ENCODE measurements at regions not wholly inside any gene's neighbourhood (a gene's known extent, or its start where the extent isn't known, plus 50 kb on each side); places are given as distances from the start of the nearest gene placed in this dataset.
"Not testable (repeated sequence)": the region's sequence is repeated elsewhere in the genome, so short reads cannot be mapped to it uniquely, and the experiment has no call there.

GRCh38 chr10:29731760-29732159 lies 97.0 kb upstream of the SVIL start:
- intact Hi-C loops (cut with DNase I), result loop anchor here (10.0 kb wide), 2 partner anchors 87 to 133 kb away; no protein-coding TSS in a partner anchor
- Histone ChIP-seq H3K9me3 (replicated peaks in 1 of 3) (no peaks in the 10 kb centered on the region), H3K36me3 (replicated peaks in 1 of 2) (no peaks in the 10 kb centered on the region), H3K27me3 (no peaks in the 10 kb centered on the region), H3K4me1 (replicated peaks in 1 of 2) (peaks cover 0 to 17% of the 10 kb centered on the region in 2 donors), H3K27ac (no peak overlapping the region), H3K4me3 (no peak overlapping the region)
- no peak for DNase-seq
- TF ChIP-seq POLR2A (IDR thresholded peaks at IDR 0.05) (no peak), CTCF (IDR thresholded peaks at IDR 0.05) (no peak)
- WGBS, 4 donors, result 83 to 94% (median 89%) methylated on average over 12 of the region's 12 CpGs

- Histone ChIP-seq H3K27me3 (no peaks in the 10 kb centered on the region), H3K9me3 (replicated peaks in 1 of 3) (no peaks in the 10 kb centered on the region), H3K4me1 (replicated peaks in 1 of 2) (peaks cover 0 to 21% of the 10 kb centered on the region in 2 donors), H3K4me3 (no peak overlapping the region), H3K36me3 (replicated peaks in 1 of 2) (no peaks in the 10 kb centered on the region), H3K27ac (no peak overlapping the region)
- 84 to 93% (median 91%) methylated on average over 6 of the region's 6 CpGs for WGBS, 4 donors
- no peak for DNase-seq
- intact Hi-C loops (cut with DNase I), result loop anchor here (10.0 kb wide), 2 partner anchors 86 to 134 kb away; no protein-coding TSS in a partner anchor
- no peak for TF ChIP-seq POLR2A (IDR thresholded peaks at IDR 0.05)
- no peak for TF ChIP-seq CTCF (IDR thresholded peaks at IDR 0.05)
Measured at GRCh38 chr10:29730969-29731368, 96.2 kb upstream of the SVIL start.

DNA sequence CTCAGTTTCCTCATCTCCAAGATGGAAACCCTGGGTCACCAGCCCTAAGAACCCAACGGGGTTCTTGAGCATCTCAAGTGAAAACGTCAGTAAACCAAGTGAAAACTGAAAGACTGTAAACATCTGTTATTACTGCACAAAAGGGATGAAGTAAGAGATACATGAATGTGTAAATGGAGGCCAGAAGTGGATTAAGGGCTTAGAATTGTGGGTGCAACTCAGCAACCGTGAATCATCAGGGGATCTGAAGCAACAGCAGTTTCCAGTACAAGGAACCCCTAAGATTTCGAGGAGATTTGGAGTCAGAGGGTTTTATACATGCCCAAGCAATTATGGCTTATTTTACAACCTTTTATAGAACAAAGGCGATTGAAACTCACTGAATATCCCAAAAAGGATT lies 95.7 kb upstream of the SVIL start:
- intact Hi-C loops (cut with DNase I), result loop anchor here (10.0 kb wide), 2 partner anchors 86 to 134 kb away; no protein-coding TSS in a partner anchor
- no peak overlapping the region for H3K4me3 ChIP-seq
- no peaks in the 10 kb centered on the region for H3K36me3 ChIP-seq (replicated peaks in 1 of 2)
- no peaks in the 10 kb centered on the region for H3K9me3 ChIP-seq (replicated peaks in 1 of 3)
- no peak for DNase-seq
- TF ChIP-seq CTCF (IDR thresholded peaks at IDR 0.05), result no peak
- no peak for TF ChIP-seq POLR2A (IDR thresholded peaks at IDR 0.05)
- H3K27me3 ChIP-seq, result no peaks in the 10 kb centered on the region
- no peak overlapping the region for H3K27ac ChIP-seq
- 74 to 86% (median 78%) methylated on average over 5 of the region's 5 CpGs for WGBS, 4 donors
- peaks cover 4 to 26% of the 10 kb centered on the region in 2 donors for H3K4me1 ChIP-seq (replicated peaks in 1 of 2)

DNA sequence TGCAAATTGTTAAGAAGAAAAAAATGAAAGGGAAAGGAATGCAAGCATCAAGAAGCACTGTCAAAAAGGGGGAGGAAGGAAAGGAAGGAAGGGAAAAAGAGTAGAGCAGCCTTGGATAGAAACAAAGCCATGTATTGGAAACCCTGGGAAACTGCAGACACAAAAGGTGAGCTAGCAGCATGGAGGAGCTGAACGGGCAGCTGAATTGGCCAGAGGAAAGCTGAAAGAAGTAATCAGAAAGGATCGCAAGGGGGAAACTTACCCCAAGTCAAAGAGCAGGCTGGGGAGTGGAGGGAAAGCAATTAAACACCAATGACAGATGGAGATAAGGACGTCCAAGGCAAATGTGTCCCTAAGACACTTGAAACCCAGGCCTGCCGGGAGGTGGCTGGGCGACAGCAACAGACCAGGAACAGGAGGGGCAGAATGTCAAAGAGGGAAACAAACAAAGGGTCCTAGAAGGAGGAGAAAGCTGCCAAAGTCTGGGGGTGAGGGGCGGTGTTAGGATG lies 93.8 kb upstream of the SVIL start:
- DNase-seq, result no peak
- Histone ChIP-seq H3K9me3 (replicated peaks in 1 of 3) (no peaks in the 10 kb centered on the region), H3K27me3 (no peaks in the 10 kb centered on the region), H3K27ac (no peak overlapping the region), H3K4me1 (replicated peaks in 1 of 2) (peaks cover 10 to 29% of the 10 kb centered on the region in 2 donors), H3K4me3 (no peak overlapping the region), H3K36me3 (replicated peaks in 1 of 2) (no peaks in the 10 kb centered on the region)
- TF ChIP-seq CTCF (IDR thresholded peaks at IDR 0.05) (no peak), POLR2A (IDR thresholded peaks at IDR 0.05) (no peak)
- WGBS, 4 donors, result 58 to 70% (median 61%) methylated on average over 6 of the region's 6 CpGs
- intact Hi-C loops (cut with DNase I), result no loop called here

- H3K36me3 ChIP-seq (replicated peaks in 1 of 2); H3K4me3 ChIP-seq; H3K9me3 ChIP-seq (replicated peaks in 1 of 3); intact Hi-C loops (cut with DNase I); H3K27me3 ChIP-seq: not testable (repeated sequence)
- DNase-seq, result peak in 1 of 7 donors; percentile 6
- H3K27ac ChIP-seq, result peak overlapping the region in 1 of 5 donors; percentile 59
- WGBS, 4 donors, result 74 to 92% (median 88%) methylated on average over 1 of the region's 1 CpG
- peaks cover 10 to 33% of the 10 kb centered on the region in 2 donors for H3K4me1 ChIP-seq (replicated peaks in 1 of 2)
Measured at GRCh38 chr10:29725927-29726326, 91.2 kb upstream of the SVIL start.

Data from adrenal gland (tissue), 9 donors.